GM21576 (cell line): ENCODE measurements at regions not wholly inside any gene's neighbourhood (a gene's known extent, or its start where the extent isn't known, plus 50 kb on each side); places are given as distances from the start of the nearest gene placed in this dataset.
A peak's percentile ranks its signal among the peaks of the same experiment; 100 is the strongest.
"Not testable (repeated sequence)": the region's sequence is repeated elsewhere in the genome, so short reads cannot be mapped to it uniquely, and the experiment has no call there.

ENCODE experiments used
- ATAC-seq: cut with Tn5 transposase; IDR thresholded peaks from one replicate; pipeline ENCODE4 v1.9.1; 2021; ENCODE audit warnings: mild to moderate bottlenecking, moderate library complexity; ENCODE audit not compliant: unreplicated experiment

- ATAC-seq: no peak
Observed at GRCh38 chr10:30765022-30765615, 135.6 kb upstream of the LYZL2 start.

GRCh38 chr10:30763918-30764317, 134.4 kb upstream of the LYZL2 start:
- no peak for ATAC-seq

- ATAC-seq: no peak
Observed at GRCh38 chr10:30762620-30763019, 133.1 kb upstream of the LYZL2 start.

- no peak for ATAC-seq
Observed at GRCh38 chr10:30759423-30759822, 129.9 kb upstream of the LYZL2 start.

GRCh38 chr10:30758338-30758737, 128.8 kb upstream of the LYZL2 start:
- ATAC-seq: no peak

DNA sequence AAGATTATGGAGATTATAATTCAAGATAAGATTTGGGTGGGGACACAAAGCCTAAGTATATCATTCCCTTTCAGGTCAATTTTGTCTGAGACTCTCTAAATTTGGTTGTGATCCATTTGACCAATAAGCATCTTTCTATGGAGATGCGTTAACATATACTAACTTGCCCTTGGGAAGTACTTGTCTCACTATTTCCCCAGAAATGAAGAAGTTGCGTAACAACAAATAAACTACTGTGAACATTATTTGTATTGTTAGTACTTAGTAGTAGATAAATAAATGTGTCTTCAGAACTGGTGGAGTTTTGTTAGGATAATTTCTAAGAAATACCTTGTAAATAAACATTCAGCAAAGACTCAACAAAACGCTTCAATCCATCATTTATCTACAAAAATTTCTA, 127.3 kb upstream of the LYZL2 start:
- ATAC-seq: no peak

- no peak for ATAC-seq
Observed at GRCh38 chr10:30756151-30756550, 126.6 kb upstream of the LYZL2 start.

DNA sequence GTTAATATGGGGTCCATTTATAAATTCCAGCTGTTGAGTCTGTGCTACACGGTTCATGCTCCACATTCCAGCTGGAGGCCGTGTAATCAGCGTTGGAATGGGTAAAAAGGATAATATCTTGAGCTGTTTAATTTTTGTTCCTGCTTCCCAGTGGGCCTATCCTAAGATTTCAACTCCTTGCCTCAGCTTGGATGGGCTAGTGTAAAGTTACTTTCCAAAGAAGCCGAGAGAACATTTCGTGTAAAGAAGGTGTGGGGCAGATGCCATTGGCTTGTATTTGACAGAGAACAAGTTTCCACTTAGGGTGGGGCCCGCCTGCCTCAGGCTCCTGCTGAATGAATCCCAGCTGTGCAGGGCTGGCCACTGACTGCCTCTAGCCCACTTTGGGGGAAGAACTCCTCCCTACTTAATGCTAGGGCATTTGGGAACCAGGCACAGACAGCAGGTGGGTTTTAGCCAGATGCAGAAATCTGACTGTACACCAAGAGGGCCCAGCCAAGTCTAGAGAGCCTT, 125.9 kb upstream of the LYZL2 start:
- ATAC-seq: no peak

DNA sequence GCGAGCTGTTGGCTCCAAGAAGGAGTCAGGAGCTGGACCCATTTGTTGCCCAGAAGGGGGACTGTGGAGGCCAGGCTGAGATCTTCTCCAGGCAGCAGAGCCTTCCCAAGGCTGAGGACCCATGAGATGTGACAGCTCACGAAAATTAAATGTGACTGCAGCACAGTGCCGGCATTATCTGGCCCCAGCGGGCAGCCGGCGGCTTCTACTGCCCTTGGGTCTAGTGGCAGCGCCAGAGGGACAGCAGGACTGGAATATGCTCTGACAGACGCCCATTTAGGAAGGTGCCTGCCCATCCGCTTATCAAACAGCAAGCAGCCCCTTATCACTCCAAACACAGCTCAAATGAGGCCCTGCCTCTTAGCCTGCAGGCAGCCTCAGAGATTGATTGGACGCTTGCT, 122.9 kb upstream of the LYZL2 start:
- no peak for ATAC-seq

DNA sequence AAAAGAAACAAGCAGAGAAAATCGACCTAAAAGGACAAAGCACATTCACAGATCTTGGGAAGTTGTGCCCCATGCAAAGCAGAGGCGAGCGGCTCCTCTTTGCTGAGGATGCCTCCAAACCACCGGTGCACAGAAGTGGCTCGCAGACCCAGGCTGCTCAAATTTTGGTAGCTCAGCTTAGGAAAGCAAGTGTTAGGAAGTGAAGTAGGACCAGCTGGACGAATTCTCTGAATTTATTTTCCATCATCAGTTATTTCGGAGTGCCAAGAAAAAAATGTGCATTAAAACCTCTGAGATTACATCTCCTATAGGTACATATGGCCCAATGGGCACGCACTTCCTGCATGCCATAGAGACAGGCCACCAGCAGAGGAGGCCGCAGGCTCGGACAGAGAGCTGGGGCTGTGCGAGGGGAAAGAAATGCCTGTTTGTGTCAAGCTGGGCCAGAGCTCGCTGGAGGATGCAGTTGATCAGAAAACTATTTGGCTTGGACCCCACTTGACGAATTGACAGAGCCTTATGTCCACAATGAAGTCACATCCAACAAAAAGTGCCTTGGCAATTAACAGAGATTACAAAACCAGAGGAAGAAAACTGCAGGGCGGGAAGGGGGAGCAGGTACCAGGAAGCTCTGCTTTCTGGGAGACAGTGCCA, 122.3 kb upstream of the LYZL2 start:
- ATAC-seq: no peak

- ATAC-seq: peak; percentile 57
Observed at GRCh38 chr10:30750971-30751677, 121.6 kb upstream of the LYZL2 start.

- ATAC-seq: no peak
Observed at GRCh38 chr10:30749385-30749784, 119.8 kb upstream of the LYZL2 start.

DNA sequence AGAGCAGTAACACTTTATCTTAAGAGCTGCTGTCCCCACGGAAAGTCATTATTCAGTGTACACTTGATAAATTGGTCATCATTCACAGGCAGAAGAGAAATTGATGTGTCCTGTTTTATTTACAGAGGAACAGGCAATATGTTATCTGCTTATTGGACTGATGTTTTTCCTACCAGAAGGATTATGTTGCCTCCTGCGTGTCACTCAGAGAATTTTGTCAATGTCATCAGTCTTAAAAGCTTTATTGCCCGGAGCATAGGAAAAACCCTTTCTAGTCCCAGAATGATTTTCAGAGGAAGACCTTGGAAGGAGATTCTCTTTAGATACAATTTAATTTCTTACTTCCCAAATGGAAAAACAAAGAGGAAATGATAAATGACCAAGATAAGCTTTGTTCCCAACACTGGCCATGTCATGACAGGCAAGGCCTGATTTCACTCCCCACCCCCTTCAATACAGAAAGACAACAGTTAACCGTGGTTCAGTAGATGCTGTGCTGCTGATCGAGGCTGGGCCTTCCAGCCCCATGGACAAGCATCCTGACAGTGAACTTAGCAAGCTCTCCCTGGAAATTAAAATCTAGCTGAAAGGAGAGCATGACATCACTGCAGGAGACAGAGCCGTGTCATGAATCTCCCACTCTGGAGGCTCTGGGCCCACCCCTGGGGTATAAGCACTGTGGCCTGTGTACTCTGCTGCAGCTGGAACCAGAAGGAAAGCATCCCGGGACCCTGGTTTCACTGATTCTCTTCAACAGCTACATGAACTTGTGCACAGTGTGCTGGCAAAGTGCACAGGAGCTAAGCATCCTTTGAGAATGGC, 118.8 kb upstream of the LYZL2 start:
- no peak for ATAC-seq

- no peak for ATAC-seq
Observed at GRCh38 chr10:30747633-30748032, 118.1 kb upstream of the LYZL2 start.

GRCh38 chr10:30745953-30746352, 116.4 kb upstream of the LYZL2 start:
- ATAC-seq: no peak

- no peak for ATAC-seq
Observed at GRCh38 chr10:30744106-30744505, 114.6 kb upstream of the LYZL2 start.

GRCh38 chr10:30743586-30743985, 114.0 kb upstream of the LYZL2 start:
- no peak for ATAC-seq

- ATAC-seq: peak; percentile 81
Observed at GRCh38 chr10:30742471-30742870, 112.9 kb upstream of the LYZL2 start.

GRCh38 chr10:30740774-30741173, 111.2 kb upstream of the LYZL2 start:
- ATAC-seq: not testable (repeated sequence)

GRCh38 chr10:30738416-30738815, 108.9 kb upstream of the LYZL2 start:
- no peak for ATAC-seq

DNA sequence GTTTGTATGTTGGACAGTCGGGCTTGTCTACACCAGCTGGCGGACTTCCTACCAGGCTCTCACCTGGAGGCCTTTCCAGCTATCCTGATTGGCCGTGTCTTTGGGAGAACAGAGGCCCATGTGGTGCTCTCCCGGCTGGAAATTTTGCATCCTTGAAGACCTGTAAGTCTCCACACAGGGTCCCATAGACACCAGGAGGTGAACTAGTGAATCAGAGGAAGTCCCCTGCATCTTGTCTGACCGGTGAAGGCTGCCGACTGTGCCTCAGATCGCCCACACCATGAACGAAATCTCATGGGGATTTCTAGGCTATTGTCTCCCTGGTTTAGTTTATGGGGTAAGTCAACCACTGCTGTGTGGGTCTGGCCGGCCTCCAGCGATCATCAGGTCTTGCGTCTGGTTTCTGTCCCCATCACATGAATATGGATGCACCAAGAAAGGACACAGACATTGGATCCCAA, 108.4 kb upstream of the LYZL2 start:
- ATAC-seq: no peak
